SK-N-SH treated with all-trans-retinoic acid at 6 μM for 48 hours (cell line): ENCODE measurements at regions not wholly inside any gene's neighbourhood (a gene's known extent, or its start where the extent isn't known, plus 50 kb on each side); places are given as distances from the start of the nearest gene placed in this dataset.

ENCODE experiments used
- ARNTL ChIP-seq: fragments of 450-650 bp; formaldehyde crosslinking; IDR thresholded peaks from 2 replicates; pipeline ENCODE4 v1.5.0; 2020; ENCODE audit warnings: low read depth, mild to moderate bottlenecking, moderate library complexity, borderline replicate concordance
- RARB ChIP-seq: fragments of 250-450 bp; sonication (Bioruptor Pico); IDR thresholded peaks from 2 replicates; pipeline ENCODE4 v1.8.0; 2021; ENCODE audit warnings: mild to moderate bottlenecking, moderate library complexity
- ZC3H10 ChIP-seq: fragments of 250-450 bp; sonication (Bioruptor Pico); IDR thresholded peaks from 2 replicates; pipeline ENCODE4 v1.5.1; 2021; ENCODE audit warnings: mild to moderate bottlenecking, moderate library complexity
- ZFP3 ChIP-seq: fragments of 250-450 bp; sonication (Bioruptor Pico); IDR thresholded peaks from 2 replicates; pipeline ENCODE4 v1.5.0; 2020; ENCODE audit warnings: mild to moderate bottlenecking, moderate library complexity

DNA sequence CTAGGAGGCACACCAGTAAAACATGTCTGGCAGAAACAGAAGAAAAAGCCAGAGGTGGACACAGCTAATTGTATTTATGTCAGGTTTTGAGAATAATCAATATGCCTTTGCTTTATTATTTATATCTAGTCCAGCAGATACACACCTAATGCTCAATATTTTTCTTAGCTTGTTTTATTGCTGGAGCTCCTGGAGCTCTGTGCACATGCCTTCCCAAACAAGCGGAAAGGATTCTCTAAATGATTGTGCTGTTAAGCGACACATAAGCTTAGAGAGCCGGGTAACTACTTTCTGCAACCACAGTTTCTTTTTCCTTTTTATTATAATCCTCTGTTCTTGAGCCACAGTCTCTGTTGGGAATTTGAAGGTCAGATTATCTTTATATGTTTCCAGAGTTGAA lies 177.3 kb upstream of the ST6GAL2 start:
- no peak for TF ChIP-seq RARB (CRISPR knock-in tag)
- no peak for TF ChIP-seq ZFP3 (CRISPR knock-in tag)
- no peak for TF ChIP-seq ARNTL (CRISPR knock-in tag)
- TF ChIP-seq ZC3H10 (CRISPR knock-in tag) = no peak
